ENCODE measurements at regions not wholly inside any gene's neighbourhood (a gene's known extent, or its start where the extent isn't known, plus 50 kb on each side); places are given as distances from the start of the nearest gene placed in this dataset.
"Not testable (repeated sequence)": the region's sequence is repeated elsewhere in the genome, so short reads cannot be mapped to it uniquely, and the experiment has no call there.

- peak; percentile 16 for DNase-seq
Observed at GRCh38 chr5:40108764-40109390, 570.8 kb upstream of the PTGER4 start.

- not testable (repeated sequence) for DNase-seq
Observed at GRCh38 chr5:40107786-40108185, 571.9 kb upstream of the PTGER4 start.

- DNase-seq, result no peak
Observed at GRCh38 chr5:40106847-40107246, 572.9 kb upstream of the PTGER4 start.

- DNase-seq, result no peak
Observed at GRCh38 chr5:40098313-40098712, 581.4 kb upstream of the PTGER4 start.

- DNase-seq, result no peak
Observed at GRCh38 chr5:40093550-40093949, 586.2 kb upstream of the PTGER4 start.

- DNase-seq, result peak; percentile 5
Observed at GRCh38 chr5:40089269-40089668, 590.4 kb upstream of the PTGER4 start.

- DNase-seq, result no peak
Observed at GRCh38 chr5:40084614-40085013, 595.1 kb upstream of the PTGER4 start.

- DNase-seq, result no peak
Observed at GRCh38 chr5:40082313-40082712, 597.4 kb upstream of the PTGER4 start.

- no peak for DNase-seq
Observed at GRCh38 chr5:40080191-40080590, 599.5 kb upstream of the PTGER4 start.

GRCh38 chr5:40078898-40079575, 600.7 kb upstream of the PTGER4 start:
- DNase-seq, result no peak

- no peak for DNase-seq
Observed at GRCh38 chr5:40074826-40075225, 604.9 kb upstream of the PTGER4 start.

GRCh38 chr5:40073927-40074326, 605.8 kb upstream of the PTGER4 start:
- DNase-seq, result no peak

- DNase-seq, result peak; percentile 17
Observed at GRCh38 chr5:40071870-40072269, 607.8 kb upstream of the PTGER4 start.

GRCh38 chr5:40066616-40067015, 613.1 kb upstream of the PTGER4 start:
- DNase-seq, result no peak

GRCh38 chr5:40052808-40053207, 626.9 kb upstream of the PTGER4 start:
- DNase-seq, result no peak

- DNase-seq, result peak; percentile 30
Observed at GRCh38 chr5:40046792-40047191, 622.0 kb upstream of the DAB2 start.

- DNase-seq, result no peak
Observed at GRCh38 chr5:40045429-40045828, 620.6 kb upstream of the DAB2 start.

GRCh38 chr5:40043916-40044315, 619.1 kb upstream of the DAB2 start:
- DNase-seq, result no peak

- DNase-seq, result no peak
Observed at GRCh38 chr5:40041452-40041851, 616.7 kb upstream of the DAB2 start.

GRCh38 chr5:40037713-40038112, 612.9 kb upstream of the DAB2 start:
- DNase-seq, result no peak

- no peak for DNase-seq
Observed at GRCh38 chr5:40034441-40034840, 609.7 kb upstream of the DAB2 start.

- no peak for DNase-seq
Observed at GRCh38 chr5:40033411-40033810, 608.6 kb upstream of the DAB2 start.

- DNase-seq, result no peak
Observed at GRCh38 chr5:40033009-40033408, 608.2 kb upstream of the DAB2 start.

GRCh38 chr5:40030661-40031060, 605.9 kb upstream of the DAB2 start:
- DNase-seq, result no peak
